ENCODE measurements at regions not wholly inside any gene's neighbourhood (a gene's known extent, or its start where the extent isn't known, plus 50 kb on each side); places are given as distances from the start of the nearest gene placed in this dataset.

DNA sequence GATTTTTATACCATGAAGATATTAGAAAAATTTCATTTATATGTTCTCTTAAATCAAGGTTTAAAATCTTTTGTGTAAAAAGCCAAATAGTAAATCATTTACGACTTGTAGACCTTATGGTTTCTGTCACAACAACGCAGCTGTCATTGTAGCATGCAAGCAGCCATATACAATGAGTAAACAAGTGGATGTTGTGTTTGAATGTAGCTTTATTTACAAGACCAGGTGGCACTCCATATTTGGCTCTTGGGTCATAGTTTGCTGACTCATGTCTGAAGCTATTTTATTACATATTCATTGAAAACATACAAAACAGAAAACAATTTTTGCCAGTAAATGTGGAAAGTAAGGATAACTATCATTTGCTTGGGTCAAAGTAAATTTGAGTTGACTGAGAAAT, 930.8 kb downstream of the SLITRK5 start:
- DNase-seq (ENCODE audit: low spot score) = no peak

DNA sequence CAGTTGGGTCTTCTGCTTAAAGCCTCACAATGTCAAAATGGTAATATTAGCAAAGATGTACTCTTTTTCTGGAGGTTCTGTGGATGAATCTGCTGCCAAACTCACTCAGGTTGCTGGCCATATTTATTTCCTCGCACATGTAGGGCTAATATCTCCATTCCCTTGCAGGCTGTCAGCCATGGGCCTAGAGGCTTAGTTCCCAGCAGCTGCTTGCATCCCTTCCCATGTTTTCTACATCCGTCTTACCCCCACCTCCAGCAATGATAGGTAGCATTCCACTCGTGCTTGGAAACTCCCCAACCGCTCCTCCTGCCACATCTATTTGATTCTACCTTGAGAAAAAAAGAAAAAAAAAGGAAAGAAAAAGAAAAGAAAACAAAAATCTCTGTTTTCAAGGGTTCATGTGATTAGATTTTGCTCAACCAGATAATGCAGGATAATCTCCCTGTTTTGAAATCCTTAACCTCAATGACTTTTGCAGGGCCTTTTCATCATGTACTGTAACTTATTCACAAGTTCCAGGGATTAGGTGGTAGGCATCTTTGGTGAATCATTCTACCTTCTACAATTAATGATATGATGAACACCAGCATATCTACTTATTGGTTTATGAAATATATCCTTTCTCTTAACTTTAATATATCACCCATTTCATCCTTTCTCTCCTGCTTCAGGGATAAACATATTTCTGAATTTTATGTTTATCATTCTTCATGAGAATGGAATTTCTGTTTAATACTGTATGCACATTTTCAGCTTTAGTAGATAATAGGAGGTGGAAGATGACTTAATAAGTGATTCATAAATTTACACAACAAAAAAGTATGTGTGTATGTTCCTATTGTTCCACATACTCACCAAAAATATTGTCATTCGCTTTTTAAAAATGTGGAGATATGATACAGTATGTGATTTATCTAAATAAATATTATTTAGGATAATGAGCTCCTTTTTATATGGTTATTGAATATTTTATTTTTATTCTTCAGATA, 931.9 kb downstream of the SLITRK5 start:
- no peak for DNase-seq (ENCODE audit: low spot score)

DNA sequence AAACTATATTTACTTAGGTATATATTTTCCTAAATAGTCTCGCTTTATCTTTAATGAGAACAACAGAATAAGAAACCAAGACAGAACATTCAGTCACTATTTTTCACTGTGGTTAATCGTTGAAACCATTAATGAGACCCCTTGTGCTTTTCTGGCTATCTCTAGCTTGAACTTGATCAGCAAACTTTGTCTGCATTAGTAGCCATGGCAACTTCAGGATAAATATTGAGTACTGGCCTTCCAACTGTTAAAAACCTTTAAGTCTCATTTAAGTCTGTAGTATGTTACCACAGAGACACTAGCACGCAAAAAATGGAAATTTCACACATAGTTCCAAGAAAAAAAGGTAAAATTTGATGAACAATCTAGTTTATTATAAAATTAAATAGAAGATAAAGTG, 946.0 kb downstream of the SLITRK5 start:
- DNase-seq (ENCODE audit: low spot score) = no peak

DNA sequence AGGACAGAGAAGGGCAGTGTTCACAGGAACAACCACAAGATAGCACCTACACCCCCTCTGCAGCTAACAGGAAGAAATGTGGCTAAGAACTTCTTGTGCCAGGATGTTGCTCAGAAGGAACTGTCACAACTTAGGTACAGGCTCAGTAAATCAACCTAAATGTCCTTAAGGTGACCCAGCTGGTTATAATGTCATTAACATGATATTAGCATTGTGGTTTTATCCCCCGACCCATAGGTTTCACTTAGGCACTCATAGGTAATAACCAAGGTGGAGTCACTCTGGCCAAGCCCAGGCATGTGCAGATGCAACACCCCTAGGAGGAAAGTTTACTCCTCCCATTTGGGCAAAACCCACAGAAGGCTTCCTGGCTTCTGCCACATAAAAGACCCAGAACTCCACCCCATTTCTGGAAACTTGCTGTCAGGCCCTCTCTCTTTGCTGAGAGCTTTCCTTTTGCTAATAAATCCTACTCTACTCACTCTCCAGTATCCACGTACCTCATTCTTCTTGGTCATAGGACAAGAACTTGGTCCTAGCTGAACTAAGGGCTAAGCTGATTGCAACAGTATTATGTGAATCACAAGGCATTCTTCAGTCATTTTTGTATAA, 951.3 kb downstream of the SLITRK5 start:
- DNase-seq (ENCODE audit: low spot score) = no peak

DNA sequence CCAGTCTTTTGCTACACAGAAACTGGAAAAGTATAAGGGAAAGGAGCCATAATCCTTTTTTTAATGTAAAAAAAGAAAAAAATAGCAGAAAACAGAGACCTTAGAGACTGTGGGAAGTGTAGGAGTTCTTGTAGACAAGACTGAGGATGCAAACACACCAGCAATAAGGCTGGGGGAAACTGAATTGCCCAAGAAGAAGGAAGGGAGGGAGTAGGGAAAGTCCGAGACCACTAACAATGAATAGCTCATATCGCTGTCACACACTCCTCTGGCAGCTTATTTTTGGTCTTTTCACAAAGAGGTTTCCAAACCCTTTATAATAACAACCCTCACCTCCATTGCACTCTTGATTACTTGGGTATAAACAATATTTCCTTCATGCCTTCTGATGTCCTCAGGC, 952.0 kb downstream of the SLITRK5 start:
- DNase-seq (ENCODE audit: low spot score) = no peak

DNA sequence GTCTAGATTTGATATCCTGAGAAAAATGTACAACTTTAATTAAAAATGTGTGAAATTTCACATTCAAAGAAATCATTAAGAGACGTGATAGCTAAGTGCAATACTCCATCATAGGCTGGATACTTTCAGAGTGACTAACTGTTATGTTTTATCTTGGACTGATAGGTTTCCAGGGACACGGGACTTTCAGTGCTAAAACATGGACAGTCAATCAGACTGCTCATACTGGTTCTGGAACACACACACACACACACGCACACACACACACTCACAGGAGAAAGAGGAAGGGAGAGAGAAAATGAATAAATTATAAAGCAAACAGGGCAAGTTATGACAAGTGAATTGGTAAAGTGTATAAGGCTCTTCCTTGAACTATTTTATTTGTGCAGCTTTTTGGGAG, 955.9 kb downstream of the SLITRK5 start:
- DNase-seq (ENCODE audit: low spot score) = no peak

DNA sequence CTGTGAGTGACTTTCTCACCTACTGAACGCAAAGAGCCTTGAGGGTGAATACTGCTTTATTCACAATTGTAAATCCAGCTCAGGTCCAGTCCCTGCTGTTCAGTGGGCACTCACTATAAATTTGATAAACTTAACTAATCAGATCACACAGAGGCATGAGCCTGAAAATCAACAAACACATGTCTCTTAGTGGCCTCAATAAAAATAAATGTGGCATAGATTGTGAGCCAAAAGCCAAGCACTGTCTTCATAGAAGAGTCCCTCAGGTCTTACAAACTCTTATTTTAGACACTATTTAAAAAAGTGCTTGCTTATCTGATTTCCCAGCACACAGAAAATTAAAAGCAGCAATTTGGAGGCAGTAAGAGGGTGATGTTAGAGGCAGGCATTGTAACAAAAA, 957.7 kb downstream of the SLITRK5 start:
- DNase-seq (ENCODE audit: low spot score) = no peak

DNA sequence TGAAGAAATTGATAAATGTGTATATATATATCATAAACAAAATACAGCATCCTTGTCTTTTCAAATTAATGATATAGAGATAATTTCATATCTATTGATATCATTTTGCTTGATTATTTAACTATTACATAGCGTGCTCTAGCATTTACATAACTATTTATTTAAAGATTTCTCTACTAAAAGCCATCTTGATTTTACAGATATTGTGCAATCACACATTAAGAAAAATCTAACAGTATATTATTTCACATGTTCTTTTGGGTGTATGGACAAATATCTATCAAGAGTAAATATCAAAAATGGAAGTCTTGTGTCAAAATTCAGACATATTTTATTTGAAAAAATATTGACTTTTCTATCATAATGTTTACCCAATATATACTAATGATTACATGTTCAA, 966.8 kb downstream of the SLITRK5 start:
- DNase-seq (ENCODE audit: low spot score) = no peak

DNA sequence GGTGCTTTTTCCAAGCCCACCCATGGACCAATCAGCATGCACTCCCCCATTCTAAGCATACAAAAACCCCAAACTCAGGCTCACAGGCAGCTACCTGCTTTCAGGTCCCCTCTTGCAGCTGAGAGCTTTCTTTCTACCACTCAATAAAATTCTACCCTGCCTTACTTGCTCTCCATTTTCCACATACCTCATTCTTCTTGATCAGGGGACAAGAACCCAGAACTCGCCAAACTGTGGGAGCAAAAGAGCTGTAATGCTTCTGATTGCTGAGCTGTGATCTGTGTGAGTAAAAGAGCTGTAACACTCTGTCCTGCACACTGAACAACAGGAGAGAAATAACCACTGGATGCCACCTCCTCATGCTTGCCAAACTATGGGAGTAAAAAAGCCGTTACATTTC, 972.1 kb downstream of the SLITRK5 start:
- no peak for DNase-seq (ENCODE audit: low spot score)

DNA sequence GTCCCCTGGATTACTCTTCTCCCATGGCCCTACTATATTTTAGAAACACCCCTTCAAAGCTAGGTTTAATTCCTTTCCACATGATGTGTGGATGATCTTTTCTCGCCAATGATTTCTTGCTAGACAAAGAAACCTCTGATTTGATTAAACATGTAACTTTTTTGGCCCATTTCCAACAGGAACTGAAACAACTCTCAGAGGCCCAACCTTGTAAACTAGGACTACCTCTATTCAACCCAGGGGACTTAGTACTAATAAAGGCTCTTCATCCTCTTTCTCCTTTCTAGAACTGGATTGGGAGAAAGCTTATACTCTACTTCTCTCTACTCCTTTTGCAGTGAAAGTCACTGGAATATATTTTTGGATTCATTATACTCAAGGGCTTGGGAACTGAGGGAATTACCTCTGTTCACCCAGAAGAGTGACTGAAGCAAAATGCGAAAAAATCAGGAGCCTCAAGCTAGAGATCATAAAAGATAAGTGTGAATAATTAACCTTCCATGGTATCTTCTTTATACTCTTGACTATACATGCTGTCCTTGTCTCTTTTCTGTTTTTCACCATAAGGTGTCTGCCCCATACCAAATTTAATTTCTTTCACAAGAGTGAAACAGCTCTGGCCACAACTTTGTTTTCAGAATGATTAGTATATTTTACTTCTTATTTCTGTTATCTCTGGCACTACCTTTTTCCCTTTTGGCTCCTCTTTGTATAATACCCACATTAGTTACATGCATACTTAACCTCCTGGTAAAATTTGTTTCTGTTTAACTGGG, 977.6 kb downstream of the SLITRK5 start:
- DNase-seq (ENCODE audit: low spot score) = no peak

DNA sequence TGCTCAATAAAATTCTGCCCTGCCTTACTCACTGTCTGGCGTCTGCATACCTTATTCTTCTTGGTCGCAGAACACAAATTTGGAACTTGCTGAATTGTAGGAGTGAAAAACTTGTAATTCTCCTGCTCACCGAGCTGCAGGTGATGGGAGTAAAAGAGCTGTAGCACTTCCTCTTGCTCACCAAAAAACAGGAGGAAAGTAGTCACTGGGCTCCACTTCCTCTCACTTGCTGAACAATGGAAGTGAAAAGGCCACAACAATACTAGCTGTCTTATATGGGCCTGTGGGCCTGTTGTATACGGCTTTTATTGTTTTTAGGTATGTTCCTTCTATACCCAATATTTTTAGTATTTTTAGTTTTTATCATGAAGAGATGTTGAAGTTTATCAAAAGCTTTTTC, 978.7 kb downstream of the SLITRK5 start:
- no peak for DNase-seq (ENCODE audit: low spot score)

DNA sequence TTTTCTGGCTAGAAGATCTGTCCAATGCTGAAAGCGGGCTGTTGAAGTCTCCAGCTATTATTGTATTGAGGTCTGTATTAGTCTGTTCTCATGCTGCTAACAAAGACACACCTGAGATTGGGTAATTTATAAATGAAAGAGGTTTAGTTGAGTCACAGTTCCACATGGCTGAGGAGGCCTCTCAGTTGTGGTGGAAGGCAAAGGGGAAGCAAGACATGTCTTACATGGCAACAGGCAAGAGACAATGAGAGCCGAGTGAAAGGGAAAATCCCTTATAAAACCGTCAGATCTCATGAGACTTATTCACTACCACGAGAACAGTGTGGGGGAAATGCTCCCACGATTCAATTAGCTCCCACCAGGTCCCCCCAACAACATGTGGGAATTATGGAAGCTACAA, 980.4 kb downstream of the SLITRK5 start:
- DNase-seq (ENCODE audit: low spot score) = no peak

DNA sequence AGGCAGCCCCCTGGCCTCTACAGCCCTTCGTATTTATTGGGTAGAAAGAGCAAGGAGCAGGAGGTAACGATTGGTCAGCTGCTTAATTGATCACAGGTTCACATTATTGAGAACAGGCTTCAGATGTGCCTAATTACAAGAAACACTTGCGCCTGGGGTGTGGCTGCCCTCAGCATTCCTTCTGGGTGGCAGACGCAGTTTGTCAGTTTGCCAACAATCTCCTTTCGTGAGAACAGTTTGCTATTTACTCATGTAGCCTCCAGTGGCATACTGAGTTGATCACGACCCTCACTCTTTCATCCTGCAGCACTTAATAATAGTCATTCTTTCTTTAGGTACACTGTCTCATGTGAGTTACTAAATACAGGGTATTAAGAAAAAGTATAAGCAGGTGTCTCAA, 985.6 kb downstream of the SLITRK5 start:
- no peak for DNase-seq (ENCODE audit: low spot score)

DNA sequence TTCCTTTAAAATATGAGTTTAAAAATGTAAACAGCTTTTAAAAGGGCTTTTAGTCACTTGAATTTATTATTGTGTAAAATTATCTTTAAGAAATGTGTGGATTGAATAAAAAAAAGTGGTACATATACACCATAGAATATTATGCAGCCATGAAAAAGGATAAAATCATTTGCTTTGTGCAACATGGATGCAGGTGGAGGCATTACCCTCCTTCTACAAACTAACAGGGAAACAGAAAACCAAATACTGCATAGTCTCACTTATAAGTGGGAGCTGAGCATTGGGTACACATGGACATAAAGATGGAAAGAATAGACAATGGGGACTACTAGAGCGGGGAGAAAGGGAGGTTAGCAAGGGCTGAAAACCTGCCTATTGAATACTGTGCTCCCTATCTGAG, 999.3 kb downstream of the SLITRK5 start:
- DNase-seq (ENCODE audit: low spot score) = no peak

DNA sequence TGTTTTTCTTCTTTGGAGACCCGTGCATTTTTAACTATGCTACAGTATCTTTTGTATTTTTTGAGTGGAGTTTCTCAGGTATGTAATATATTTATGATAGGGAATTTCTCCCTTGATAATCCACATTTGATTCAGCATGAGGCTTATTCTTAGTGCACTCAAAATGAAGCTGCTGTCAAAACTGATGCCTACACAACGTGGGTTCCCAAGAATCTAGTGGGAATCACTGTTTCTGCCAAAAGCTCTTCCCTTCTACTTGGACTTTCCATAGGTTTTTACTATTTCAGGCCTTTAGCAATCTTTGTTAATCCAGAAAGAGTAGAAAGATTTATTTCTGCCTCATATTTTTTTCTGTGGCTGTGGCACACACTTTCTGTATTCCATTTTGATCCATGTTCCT, 1003.7 kb downstream of the SLITRK5 start:
- DNase-seq (ENCODE audit: low spot score) = no peak

DNA sequence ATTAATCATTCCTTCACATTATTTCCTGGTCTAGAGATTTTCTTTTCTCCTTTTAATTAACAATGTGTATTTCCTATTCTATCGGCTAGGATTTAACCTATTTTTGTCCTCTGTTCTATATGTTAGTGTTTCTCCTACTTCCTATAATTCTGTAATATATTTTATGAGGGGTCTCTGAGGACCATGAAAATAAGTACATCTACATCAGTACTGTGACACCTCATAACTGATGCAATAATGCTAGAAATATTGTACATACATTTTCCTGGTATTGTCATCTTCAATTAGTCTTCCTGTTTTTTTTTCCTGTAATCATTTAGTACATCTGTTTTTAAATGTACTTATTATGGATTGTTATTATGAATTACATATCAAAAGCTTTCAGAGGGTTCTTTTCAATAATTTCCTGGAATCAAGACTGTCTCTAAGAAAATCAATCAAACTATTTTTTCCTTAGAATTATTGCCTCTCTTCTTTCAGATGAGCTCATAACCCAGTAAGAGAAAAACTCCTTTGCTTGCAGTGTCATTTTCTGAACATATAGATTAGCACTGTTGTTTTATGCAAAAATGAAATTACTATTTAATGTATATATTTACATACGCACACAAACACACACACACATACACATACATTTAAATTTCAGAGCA, 1004.3 kb downstream of the SLITRK5 start:
- no peak for DNase-seq (ENCODE audit: low spot score)

DNA sequence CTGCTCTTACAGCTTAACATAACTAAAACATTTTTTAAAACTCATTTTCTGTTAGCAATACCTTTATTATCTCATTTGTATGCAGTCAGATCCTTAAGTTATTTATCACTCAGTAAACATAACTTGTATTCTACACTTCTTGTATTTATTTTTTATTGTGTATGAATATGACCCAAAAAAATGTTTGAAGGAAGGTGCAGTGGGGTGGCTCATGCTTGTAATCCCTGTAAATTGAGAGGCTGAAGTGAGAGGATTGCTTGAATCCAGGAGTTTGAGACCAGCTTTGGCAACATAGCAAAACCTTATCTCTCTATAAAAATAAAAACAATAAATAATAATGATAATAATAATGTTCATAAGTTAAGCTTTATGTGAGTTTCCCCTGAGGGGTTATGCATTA, 1004.8 kb downstream of the SLITRK5 start:
- no peak for DNase-seq (ENCODE audit: low spot score)

DNA sequence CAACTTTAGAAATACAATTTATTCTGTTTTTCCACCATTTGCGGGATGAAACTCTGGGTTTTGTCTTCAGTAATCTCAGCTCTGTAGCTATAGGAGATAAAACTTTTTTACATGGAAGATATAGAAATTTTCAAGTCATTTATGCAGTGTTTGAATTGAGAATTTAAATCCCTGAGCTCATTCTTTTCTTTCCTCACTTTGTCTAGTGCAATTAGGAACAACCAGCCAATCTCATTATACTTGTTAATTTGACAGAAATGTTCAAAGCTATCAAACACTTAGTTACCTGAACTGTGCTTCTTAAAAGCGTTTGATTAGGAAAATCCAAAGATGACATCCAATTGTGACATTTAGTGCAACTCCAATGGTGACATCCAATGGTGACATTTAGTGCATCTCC, 1014.3 kb downstream of the SLITRK5 start:
- no peak for DNase-seq (ENCODE audit: low spot score)

DNA sequence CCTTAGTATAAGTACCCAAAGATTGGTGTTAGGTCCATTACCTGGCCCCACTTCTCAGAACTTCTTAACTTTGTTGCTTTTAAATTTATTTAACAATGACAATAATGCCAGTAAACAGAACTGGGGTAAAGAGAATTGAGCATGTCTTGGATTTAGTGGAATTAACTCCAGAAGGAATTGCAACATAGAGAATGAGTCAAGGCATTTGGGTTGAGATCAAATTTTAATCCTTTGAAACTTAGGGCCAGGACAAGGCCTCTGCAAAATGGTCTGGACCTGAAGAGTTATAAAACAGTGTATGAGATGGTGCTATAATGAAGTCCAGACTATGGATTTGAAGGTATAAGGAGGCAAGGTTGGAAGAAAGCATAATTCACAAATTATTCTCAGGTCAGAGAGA, 1030.4 kb downstream of the SLITRK5 start:
- DNase-seq (ENCODE audit: low spot score) = no peak

DNA sequence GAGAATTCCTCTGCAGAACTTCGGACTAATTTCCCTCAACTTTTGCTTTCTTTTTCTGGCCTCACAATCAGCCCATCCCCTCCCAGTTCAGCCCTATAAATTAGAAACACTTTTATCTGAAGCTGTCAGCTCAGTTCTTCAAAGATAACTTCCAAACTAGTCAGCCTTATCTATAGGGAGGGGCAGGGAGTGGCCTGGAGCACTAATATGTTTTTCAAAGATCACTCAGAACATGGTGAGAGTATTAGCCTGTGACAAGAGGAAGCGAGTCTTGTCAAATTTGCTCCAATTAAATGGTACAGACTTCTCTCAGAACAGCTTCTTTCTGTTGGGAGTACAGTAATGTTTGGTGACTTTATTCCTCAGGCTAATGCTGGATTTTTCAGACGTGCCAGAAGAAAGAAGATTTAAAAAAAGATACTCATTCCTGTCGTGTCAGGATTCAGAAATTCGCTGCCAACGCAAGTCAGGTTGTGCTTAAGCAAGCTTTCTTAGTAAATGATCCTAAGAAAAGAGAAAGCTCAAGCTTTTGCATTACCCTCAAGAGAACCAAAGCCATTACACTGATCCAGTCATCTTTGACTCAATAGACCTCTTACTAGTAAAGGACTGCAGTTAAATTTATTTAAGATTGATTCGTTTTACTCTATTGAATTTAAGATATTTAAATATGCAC, 1033.6 kb downstream of the SLITRK5 start:
- no peak for DNase-seq (ENCODE audit: low spot score)

DNA sequence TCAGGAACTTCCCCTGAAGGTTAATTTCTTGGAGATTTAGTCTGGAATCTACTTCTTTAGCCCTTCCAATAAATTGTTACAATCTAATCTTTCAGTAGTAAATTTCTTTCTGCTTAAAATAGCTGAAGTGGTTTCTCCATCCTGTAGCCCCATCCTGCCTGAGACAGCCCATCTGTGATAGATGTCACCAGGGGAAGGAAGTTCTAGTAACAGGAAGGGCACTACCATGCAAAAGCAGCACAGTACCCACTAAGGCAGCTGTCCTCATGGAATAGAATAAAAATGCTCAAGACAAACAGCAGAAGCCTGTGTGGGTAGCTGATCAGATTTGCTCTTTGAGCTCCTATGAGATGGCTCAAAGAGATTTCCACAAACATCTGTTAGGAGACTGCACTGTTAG, 1036.5 kb downstream of the SLITRK5 start:
- no peak for DNase-seq (ENCODE audit: low spot score)

DNA sequence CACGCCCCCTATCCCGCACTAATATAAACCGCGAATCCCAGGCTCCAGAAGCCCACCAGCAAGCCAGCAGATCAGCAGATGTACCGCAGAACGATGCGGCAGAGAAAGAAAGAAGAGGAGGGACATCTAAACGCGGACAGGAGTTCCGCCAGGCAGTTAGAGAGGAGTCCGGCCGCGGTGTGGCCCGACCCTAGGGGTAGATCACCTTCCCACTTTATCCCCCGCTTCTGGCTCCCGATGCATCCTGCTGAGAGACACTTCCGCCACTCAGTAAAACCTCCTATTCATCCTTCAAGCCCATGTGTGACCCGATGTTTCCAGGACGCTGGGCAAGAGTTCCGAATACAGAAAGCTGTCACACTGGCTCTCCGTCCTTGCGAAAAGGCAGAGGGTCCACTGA, 1046.8 kb downstream of the SLITRK5 start:
- DNase-seq (ENCODE audit: low spot score) = no peak
